ENCODE measurements at regions not wholly inside any gene's neighbourhood (a gene's known extent, or its start where the extent isn't known, plus 50 kb on each side); places are given as distances from the start of the nearest gene placed in this dataset.
A peak's percentile ranks its signal among the peaks of the same experiment; 100 is the strongest.

- Histone ChIP-seq H3K9me3 (ENCODE audit: control insufficient read depth, low read length) (peaks cover 7% of the 10 kb centered on the region), H3K9ac (ENCODE audit: low read length) (no peak overlapping the region), H3K4me3 (ENCODE audit: low read length) (no peak overlapping the region), H3K36me3 (ENCODE audit: control insufficient read depth, insufficient read depth, low read length, severe bottlenecking) (no peaks in the 10 kb centered on the region), H3K27me3 (replicated peaks; ENCODE audit: control insufficient read depth, insufficient read depth, low read length) (peaks cover 75% of the 10 kb centered on the region), H3K4me1 (ENCODE audit: control insufficient read depth, insufficient read depth, low read length) (no peaks in the 10 kb centered on the region)
- DNase-seq (ENCODE audit: low read depth) = no peak
Observed at GRCh38 chr1:25041916-25042315, 111.8 kb upstream of the RUNX3 start.

GRCh38 chr1:25040122-25040685 is 110.1 kb upstream of the RUNX3 start:
- no peaks in the 10 kb centered on the region for H3K4me1 ChIP-seq (ENCODE audit: control insufficient read depth, insufficient read depth, low read length)
- no peak for DNase-seq (ENCODE audit: low read depth)
- peaks cover 7% of the 10 kb centered on the region for H3K9me3 ChIP-seq (ENCODE audit: control insufficient read depth, low read length)
- H3K27me3 ChIP-seq (replicated peaks; ENCODE audit: control insufficient read depth, insufficient read depth, low read length) = peaks cover 70% of the 10 kb centered on the region
- H3K9ac ChIP-seq (ENCODE audit: low read length) = no peak overlapping the region
- no peak overlapping the region for H3K4me3 ChIP-seq (ENCODE audit: low read length)
- no peaks in the 10 kb centered on the region for H3K36me3 ChIP-seq (ENCODE audit: control insufficient read depth, insufficient read depth, low read length, severe bottlenecking)

DNA sequence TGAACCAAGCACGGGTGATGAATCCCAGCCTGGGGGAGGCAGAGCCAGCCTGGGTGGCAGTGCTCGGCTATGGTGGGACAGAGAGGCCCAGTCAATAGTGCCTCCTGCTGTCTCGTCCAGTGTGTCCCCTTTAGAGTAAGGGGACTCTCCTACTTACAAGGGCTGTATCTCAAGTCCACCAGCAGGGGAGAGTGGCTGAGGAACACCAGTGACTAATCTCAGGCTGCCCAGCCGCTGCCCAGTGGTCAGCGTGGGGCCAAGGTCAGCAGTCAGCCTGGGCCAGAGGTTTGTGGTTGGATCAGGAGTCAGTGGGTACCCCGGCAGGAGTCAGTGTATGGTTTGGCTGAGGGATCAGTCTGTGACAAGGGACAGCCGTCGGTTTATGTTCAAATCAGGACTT is 109.2 kb upstream of the RUNX3 start:
- Histone ChIP-seq H3K9me3 (ENCODE audit: control insufficient read depth, low read length) (peaks cover 7% of the 10 kb centered on the region), H3K36me3 (ENCODE audit: control insufficient read depth, insufficient read depth, low read length, severe bottlenecking) (no peaks in the 10 kb centered on the region), H3K4me1 (ENCODE audit: control insufficient read depth, insufficient read depth, low read length) (no peaks in the 10 kb centered on the region), H3K4me3 (ENCODE audit: low read length) (no peak overlapping the region), H3K9ac (ENCODE audit: low read length) (no peak overlapping the region), H3K27me3 (replicated peaks; ENCODE audit: control insufficient read depth, insufficient read depth, low read length) (peaks cover 75% of the 10 kb centered on the region)
- DNase-seq (ENCODE audit: low read depth) = no peak

DNA sequence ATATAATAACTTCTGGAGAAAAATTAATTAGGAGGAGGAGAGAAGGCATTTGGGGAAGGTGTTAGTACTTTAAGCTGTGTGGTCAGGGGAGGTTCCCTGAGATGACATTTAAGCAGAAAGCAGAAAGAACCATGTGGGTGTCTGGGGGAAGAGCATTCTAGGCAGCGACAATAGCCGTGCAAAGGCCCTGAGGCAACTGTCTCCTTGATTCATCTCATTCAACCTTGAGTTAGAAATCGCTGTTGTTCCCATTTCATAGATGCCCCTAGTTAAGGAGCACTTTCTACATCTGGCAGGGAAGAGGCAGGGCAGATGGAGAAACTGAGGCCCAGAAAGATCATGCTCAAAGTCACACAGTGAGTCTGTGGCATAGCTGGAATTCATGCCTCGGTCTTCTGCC is 108.6 kb upstream of the RUNX3 start:
- Histone ChIP-seq H3K36me3 (ENCODE audit: control insufficient read depth, insufficient read depth, low read length, severe bottlenecking) (no peaks in the 10 kb centered on the region), H3K9ac (ENCODE audit: low read length) (no peak overlapping the region), H3K4me3 (ENCODE audit: low read length) (no peak overlapping the region), H3K9me3 (ENCODE audit: control insufficient read depth, low read length) (peaks cover 4% of the 10 kb centered on the region), H3K4me1 (ENCODE audit: control insufficient read depth, insufficient read depth, low read length) (no peaks in the 10 kb centered on the region), H3K27me3 (replicated peaks; ENCODE audit: control insufficient read depth, insufficient read depth, low read length) (peaks cover 69% of the 10 kb centered on the region)
- DNase-seq (ENCODE audit: low read depth) = no peak

GRCh38 chr1:25037174-25038074 is 107.3 kb upstream of the RUNX3 start:
- H3K36me3 ChIP-seq (ENCODE audit: control insufficient read depth, insufficient read depth, low read length, severe bottlenecking) = no peaks in the 10 kb centered on the region
- H3K4me3 ChIP-seq (ENCODE audit: low read length) = no peak overlapping the region
- no peaks in the 10 kb centered on the region for H3K9me3 ChIP-seq (ENCODE audit: control insufficient read depth, low read length)
- H3K4me1 ChIP-seq (ENCODE audit: control insufficient read depth, insufficient read depth, low read length) = no peaks in the 10 kb centered on the region
- peak; percentile 41 for DNase-seq (ENCODE audit: low read depth)
- no peak overlapping the region for H3K9ac ChIP-seq (ENCODE audit: low read length)
- peaks cover 65% of the 10 kb centered on the region for H3K27me3 ChIP-seq (replicated peaks; ENCODE audit: control insufficient read depth, insufficient read depth, low read length)

GRCh38 chr1:25036117-25036546 is 106.1 kb upstream of the RUNX3 start:
- no peak for DNase-seq (ENCODE audit: low read depth)
- H3K36me3 ChIP-seq (ENCODE audit: control insufficient read depth, insufficient read depth, low read length, severe bottlenecking) = no peaks in the 10 kb centered on the region
- H3K27me3 ChIP-seq (replicated peaks; ENCODE audit: control insufficient read depth, insufficient read depth, low read length) = peaks cover 67% of the 10 kb centered on the region
- no peaks in the 10 kb centered on the region for H3K4me1 ChIP-seq (ENCODE audit: control insufficient read depth, insufficient read depth, low read length)
- no peak overlapping the region for H3K4me3 ChIP-seq (ENCODE audit: low read length)
- no peaks in the 10 kb centered on the region for H3K9me3 ChIP-seq (ENCODE audit: control insufficient read depth, low read length)
- H3K9ac ChIP-seq (ENCODE audit: low read length) = no peak overlapping the region

- Histone ChIP-seq H3K9ac (ENCODE audit: low read length) (no peak overlapping the region), H3K4me3 (ENCODE audit: low read length) (no peak overlapping the region), H3K4me1 (ENCODE audit: control insufficient read depth, insufficient read depth, low read length) (no peaks in the 10 kb centered on the region), H3K36me3 (ENCODE audit: control insufficient read depth, insufficient read depth, low read length, severe bottlenecking) (no peaks in the 10 kb centered on the region), H3K27me3 (replicated peaks; ENCODE audit: control insufficient read depth, insufficient read depth, low read length) (peaks cover 66% of the 10 kb centered on the region), H3K9me3 (ENCODE audit: control insufficient read depth, low read length) (no peaks in the 10 kb centered on the region)
- no peak for DNase-seq (ENCODE audit: low read depth)
Observed at GRCh38 chr1:25035523-25036116, 105.5 kb upstream of the RUNX3 start.

DNA sequence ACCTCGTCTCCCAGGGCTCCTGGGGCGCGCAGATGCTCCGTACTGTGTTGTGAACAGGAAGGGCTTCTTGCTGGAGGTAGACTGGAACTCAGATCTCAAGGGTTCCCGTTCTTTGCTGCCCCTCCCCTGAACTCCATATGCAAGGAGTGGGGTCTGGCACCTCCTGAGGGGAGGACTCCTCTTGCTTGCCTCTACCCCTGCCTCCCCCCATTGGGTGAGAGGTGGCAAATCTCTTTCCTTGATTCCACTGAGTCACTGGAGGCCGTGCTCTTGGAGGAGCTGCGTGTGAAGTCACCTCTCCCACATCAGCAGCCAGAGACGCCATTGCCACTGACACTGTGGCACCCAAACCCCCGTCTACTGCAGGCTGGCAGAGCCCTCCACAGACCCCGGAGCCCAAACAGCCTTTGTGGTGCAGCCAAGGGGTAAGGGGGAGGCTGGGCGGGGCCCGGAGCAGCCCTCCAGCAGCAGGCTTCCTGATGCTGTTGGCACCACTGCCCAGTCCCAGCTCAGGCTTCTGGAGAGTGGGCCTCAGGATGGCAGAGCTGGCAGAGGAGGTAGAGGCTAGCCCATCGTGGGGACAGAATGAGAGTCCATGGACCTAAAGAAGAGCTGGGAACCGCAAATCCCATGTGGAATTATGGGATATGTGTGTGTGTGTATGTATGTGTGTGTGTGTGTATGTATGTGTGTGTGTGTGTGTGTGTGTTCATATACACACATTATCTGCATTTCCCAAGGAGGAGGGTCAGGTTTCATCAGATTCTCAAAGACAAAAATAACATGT is 104.9 kb upstream of the RUNX3 start:
- Histone ChIP-seq H3K4me1 (ENCODE audit: control insufficient read depth, insufficient read depth, low read length) (no peaks in the 10 kb centered on the region), H3K9me3 (ENCODE audit: control insufficient read depth, low read length) (no peaks in the 10 kb centered on the region), H3K9ac (ENCODE audit: low read length) (no peak overlapping the region), H3K36me3 (ENCODE audit: control insufficient read depth, insufficient read depth, low read length, severe bottlenecking) (no peaks in the 10 kb centered on the region), H3K27me3 (replicated peaks; ENCODE audit: control insufficient read depth, insufficient read depth, low read length) (peaks cover 60% of the 10 kb centered on the region), H3K4me3 (ENCODE audit: low read length) (no peak overlapping the region)
- no peak for DNase-seq (ENCODE audit: low read depth)

DNA sequence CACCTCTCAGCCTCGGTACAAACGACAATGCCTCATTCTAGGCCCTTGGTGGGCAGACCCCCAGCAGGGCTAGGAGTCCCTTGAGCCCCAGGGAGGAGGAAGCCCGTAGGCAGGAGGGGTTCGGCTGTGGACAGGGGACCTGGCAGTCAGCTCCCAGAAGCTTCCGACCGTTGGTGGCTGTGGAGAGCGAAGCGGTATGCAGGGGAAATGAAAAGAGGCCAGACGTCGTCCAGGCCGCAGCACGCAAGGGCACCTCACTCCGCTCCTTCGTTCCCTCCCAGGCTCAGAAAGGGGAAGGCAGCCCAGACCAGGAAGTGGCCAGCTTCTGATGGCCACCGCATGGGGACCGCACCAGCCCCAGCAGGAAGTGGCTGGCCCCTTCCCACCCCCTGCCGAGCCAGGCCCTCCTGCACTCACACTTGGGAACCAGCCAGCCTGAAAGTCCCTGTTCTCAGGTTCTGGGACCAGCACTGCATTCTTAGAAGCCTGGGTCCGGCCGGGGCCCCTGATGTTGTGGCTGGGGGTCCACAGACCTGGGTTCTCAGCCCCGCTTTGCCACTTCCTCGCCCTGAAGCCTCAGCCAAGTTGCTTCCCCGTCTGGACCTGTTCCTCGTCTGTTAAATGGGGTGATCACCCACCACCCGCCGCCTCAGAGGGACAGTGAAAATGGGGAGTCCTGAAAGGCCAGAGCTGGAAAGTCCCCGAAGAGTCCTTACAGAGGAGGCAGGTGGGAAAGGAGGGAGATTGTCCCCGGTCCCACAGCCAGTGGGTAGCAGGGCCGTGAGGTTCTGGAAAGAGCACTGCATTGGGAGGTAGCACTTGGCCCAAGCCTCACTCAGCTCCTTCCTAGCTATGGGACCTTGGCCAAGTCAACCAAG is 104.0 kb upstream of the RUNX3 start:
- Histone ChIP-seq H3K4me1 (ENCODE audit: control insufficient read depth, insufficient read depth, low read length) (no peaks in the 10 kb centered on the region), H3K27me3 (replicated peaks; ENCODE audit: control insufficient read depth, insufficient read depth, low read length) (peaks cover 60% of the 10 kb centered on the region), H3K4me3 (ENCODE audit: low read length) (no peak overlapping the region), H3K9ac (ENCODE audit: low read length) (no peak overlapping the region), H3K36me3 (ENCODE audit: control insufficient read depth, insufficient read depth, low read length, severe bottlenecking) (no peaks in the 10 kb centered on the region), H3K9me3 (ENCODE audit: control insufficient read depth, low read length) (no peaks in the 10 kb centered on the region)
- DNase-seq (ENCODE audit: low read depth) = no peak

DNA sequence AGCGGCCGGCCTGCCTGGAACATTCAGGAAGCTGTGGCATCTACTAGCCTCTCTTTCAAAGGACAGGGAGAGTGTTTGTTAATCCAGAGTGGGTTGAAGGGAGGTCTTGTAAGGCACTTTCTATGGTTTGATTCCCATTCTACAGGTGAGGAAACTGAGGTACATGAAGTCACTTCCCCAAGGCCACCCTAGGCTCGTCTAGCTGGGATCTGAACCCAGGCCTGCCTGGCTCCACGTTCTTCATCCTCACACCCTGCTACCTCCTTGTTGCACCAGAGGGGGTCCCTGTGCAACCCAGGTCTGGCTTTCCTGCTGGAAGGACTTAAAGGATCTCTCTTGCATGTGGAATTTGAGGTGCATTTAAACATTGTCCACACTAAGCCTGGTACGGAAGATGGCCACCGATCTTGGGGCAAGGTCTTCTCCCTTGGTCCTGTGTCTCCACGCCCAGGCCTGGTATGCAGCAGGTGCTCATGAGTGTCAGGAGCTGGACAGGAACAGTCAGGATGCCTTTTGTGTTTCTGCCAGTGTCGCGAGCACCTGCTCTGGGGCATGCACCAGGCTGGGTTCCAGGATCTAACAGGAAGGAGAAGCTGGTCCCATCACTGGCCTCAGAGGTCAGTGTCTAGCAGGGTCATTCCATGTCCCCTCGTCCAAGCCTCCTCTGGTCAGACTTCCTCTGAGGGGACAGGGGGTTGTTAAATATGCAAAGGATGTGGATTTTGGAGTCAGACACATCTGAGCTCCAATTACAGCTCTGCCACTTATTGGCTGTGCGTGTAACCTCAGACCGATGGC is 103.2 kb upstream of the RUNX3 start:
- Histone ChIP-seq H3K4me3 (ENCODE audit: low read length) (no peak overlapping the region), H3K36me3 (ENCODE audit: control insufficient read depth, insufficient read depth, low read length, severe bottlenecking) (no peaks in the 10 kb centered on the region), H3K4me1 (ENCODE audit: control insufficient read depth, insufficient read depth, low read length) (no peaks in the 10 kb centered on the region), H3K27me3 (replicated peaks; ENCODE audit: control insufficient read depth, insufficient read depth, low read length) (peaks cover 62% of the 10 kb centered on the region), H3K9ac (ENCODE audit: low read length) (no peak overlapping the region), H3K9me3 (ENCODE audit: control insufficient read depth, low read length) (no peaks in the 10 kb centered on the region)
- no peak for DNase-seq (ENCODE audit: low read depth)

All from adipocyte (in vitro differentiated cells).